HepG2 (cell line): ENCODE measurements at regions not wholly inside any gene's neighbourhood (a gene's known extent, or its start where the extent isn't known, plus 50 kb on each side); places are given as distances from the start of the nearest gene placed in this dataset.

ENCODE experiments used
- ATAC-seq: fragments of 200-7000 bp; cut with Tn5 transposase; 3 replicates; pipeline ENCODE4 v1.9.1; 2020; ENCODE audit warnings: mild to moderate bottlenecking, moderate library complexity
- BruUV-seq: library from RNA; stranded (reverse); fragments of 400-500 nt; replicated peaks from 2 replicates; lab custom pipeline; 2021; lab: Mats Ljungman, UMichigan
- CTCF ChIA-PET: fragments of 300-600 bp; formaldehyde crosslinking; extraction: SDS; loops from one replicate; lab custom pipeline; 2021; ENCODE audit warnings: low total read pairs, inconsistent platforms, low intra/inter-chr PET ratio; lab: Yijun Ruan, JAX
- POLR2A ChIA-PET: fragments of 350-600 bp; sonication (Branson Sonifier 250); formaldehyde crosslinking; loops from one replicate; lab custom pipeline; 2020; ENCODE audit warnings: antibody characterized with exemption, inconsistent platforms; lab: Yijun Ruan, JAX
- DNase-seq: peaks from one replicate; pipeline ENCODE4 v3.0.0-alpha.2; 2015; ENCODE audit warnings: low spot score
- FAIRE-seq: peaks from 3 replicates; lab custom pipeline; 2011; peaks lifted over from hg19 to GRCh38; lab: Jason Lieb, UNC
- H2AFZ ChIP-seq: one replicate; pipeline ENCODE4 v1.6.1; 2011; ENCODE audit warnings: low read length, inconsistent platforms
- H3K27ac ChIP-seq: fragments of 300-600 bp; 3 replicates; pipeline ENCODE4 v1.8.0; 2011; ENCODE audit warnings: mixed run types, mild to moderate bottlenecking, mixed read lengths, low read length, inconsistent platforms; ENCODE audit not compliant: insufficient read depth; ENCODE audit errors: extremely low read length
- H3K27me3 ChIP-seq, 2 experiments: fragments of 200-600 bp in 1 of 2; 2 replicates in 1 of 2; 3 replicates in 1 of 2; pipeline versions ENCODE4 v1.6.0 to v1.8.0; 2011; ENCODE audit warnings: low read length in 2 of 2, mild to moderate bottlenecking in 2 of 2, moderate library complexity in 2 of 2, inconsistent platforms in 1 of 2; ENCODE audit not compliant: insufficient read depth in 2 of 2, control insufficient read depth in 1 of 2
- H3K36me3 ChIP-seq, 2 experiments: fragments of 200-600 bp in 1 of 2; replicated peaks in 1 of 2; 2 replicates in 1 of 2; 3 replicates in 1 of 2; pipeline versions ENCODE4 v1.5.1 to v1.8.0; 2011; ENCODE audit warnings: low read length in 2 of 2, inconsistent platforms in 1 of 2; ENCODE audit not compliant: insufficient read depth in 2 of 2, control insufficient read depth in 1 of 2
- H3K4me1 ChIP-seq: 2 replicates; pipeline ENCODE4 v1.5.1; 2012; ENCODE audit warnings: low read length, inconsistent platforms; ENCODE audit not compliant: insufficient read depth
- H3K4me2 ChIP-seq: 2 replicates; pipeline ENCODE4 v1.6.0; 2011; ENCODE audit warnings: low read depth, low read length, inconsistent platforms
- H3K4me3 ChIP-seq, 3 experiments: fragments of 200-600 bp in 1 of 3; sonication (generic), shearing (Covaris generic) in 1 of 3; replicated peaks in 1 of 3; 2 replicates each; pipeline ENCODE4 v1.5.1; 2011 to 2016; ENCODE audit warnings: low read length in 3 of 3, inconsistent platforms in 2 of 3, low read depth in 2 of 3, mild to moderate bottlenecking in 2 of 3, control low read depth in 1 of 3, mixed read lengths in 1 of 3; ENCODE audit not compliant: insufficient read depth in 1 of 3
- H3K79me2 ChIP-seq: one replicate; pipeline ENCODE4 v1.6.1; 2011; ENCODE audit warnings: low read length, inconsistent platforms; ENCODE audit not compliant: insufficient read depth
- H3K9ac ChIP-seq: 2 replicates; pipeline ENCODE4 v1.6.0; 2011; ENCODE audit warnings: mild to moderate bottlenecking, low read depth, low read length, inconsistent platforms; ENCODE audit not compliant: insufficient read depth
- H3K9me3 ChIP-seq: 2 replicates; pipeline ENCODE4 v1.5.1; 2012; ENCODE audit warnings: mild to moderate bottlenecking, low read length
- H4K20me1 ChIP-seq: 2 replicates; pipeline ENCODE4 v1.6.0; 2011; ENCODE audit warnings: inconsistent platforms, mild to moderate bottlenecking, low read length, moderate library complexity; ENCODE audit not compliant: insufficient read depth
- ATF7-NPFF ChIP-seq: sonication (generic); formaldehyde crosslinking; IDR thresholded peaks from 2 replicates; pipeline ENCODE4 v1.8.1; 2023; ENCODE audit warnings: mild to moderate bottlenecking, low read depth, missing genetic modification reagents, moderate library complexity
- MZF1 ChIP-seq: sonication (generic); formaldehyde crosslinking; IDR thresholded peaks from 2 replicates; pipeline ENCODE4 v1.8.1; 2023; ENCODE audit warnings: mild to moderate bottlenecking, missing genetic modification reagents, borderline replicate concordance
- PHB2 ChIP-seq: fragments of 450-650 bp; IDR thresholded peaks from 2 replicates; pipeline ENCODE4 v1.6.1; 2018; ENCODE audit not compliant: partially characterized antibody
- POGZ ChIP-seq: sonication (generic); formaldehyde crosslinking; IDR thresholded peaks from 2 replicates; pipeline ENCODE4 v1.4.0; 2020; ENCODE audit warnings: mild to moderate bottlenecking, missing genetic modification reagents
- RCOR2 ChIP-seq: IDR thresholded peaks from 2 replicates; pipeline ENCODE4 v1.6.1; 2016; ENCODE audit warnings: missing biosample characterization, missing genetic modification reagents
- REXO4 ChIP-seq: sonication (generic); formaldehyde crosslinking; IDR thresholded peaks from 2 replicates; pipeline ENCODE4 v1.8.0; 2022; ENCODE audit warnings: missing genetic modification reagents, mild to moderate bottlenecking, borderline replicate concordance
- SIN3A ChIP-seq: IDR thresholded peaks from 2 replicates; pipeline ENCODE4 v1.6.1; 2011; ENCODE audit warnings: low read depth, mild to moderate bottlenecking, control low read depth, low read length, borderline replicate concordance
- ZMAT3 ChIP-seq: sonication (generic); formaldehyde crosslinking; conservative IDR thresholded peaks from 2 replicates; pipeline ENCODE4 v1.7.0; 2021; ENCODE audit warnings: missing genetic modification reagents
- ZNF83 ChIP-seq: sonication (generic); formaldehyde crosslinking; IDR thresholded peaks from 2 replicates; pipeline ENCODE4 v1.4.0; 2020; ENCODE audit warnings: missing genetic modification reagents, mild to moderate bottlenecking, borderline replicate concordance
- WGBS: methylation state at CpG from one replicate; pipeline ENCODE4 v1.1.6; 2017; ENCODE audit warnings: low lambda C conversion rate; 5-methylcytosine and 5-hydroxymethylcytosine counted together
- in situ Hi-C: cut with HindIII; loops from 2 replicates; pipeline ENCODE4 v1.10.0; 2017; ENCODE audit warnings: low pct_unique_long_range_greater_than_20kb; ENCODE audit not compliant: extremely low pct_ligation_motif_present
- intact Hi-C: fragments of 100-400 bp; cut with micrococcal nuclease; formaldehyde crosslinking; loops from one replicate; pipeline ENCODE4 v1.10.0; 2022; ENCODE audit not compliant: unreplicated experiment
- TF ChIP-seq, protein P1 (sequence below): sonication (generic); formaldehyde crosslinking; IDR thresholded peaks from 2 replicates; pipeline ENCODE4 v1.5.0; 2020; ENCODE audit warnings: missing genetic modification reagents
- TF ChIP-seq, protein P2 (sequence below): sonication (generic); formaldehyde crosslinking; IDR thresholded peaks from 2 replicates; pipeline ENCODE4 v1.5.0; 2020; ENCODE audit warnings: missing genetic modification reagents
- TF ChIP-seq, protein P3 (sequence below): sonication (generic); formaldehyde crosslinking; conservative IDR thresholded peaks from 2 replicates; pipeline ENCODE4 v1.4.0; 2020; ENCODE audit warnings: missing genetic modification reagents
- TF ChIP-seq, protein P4 (sequence below): sonication (generic); formaldehyde crosslinking; IDR thresholded peaks from 2 replicates; pipeline ENCODE4 v1.8.1; 2023; ENCODE audit warnings: mild to moderate bottlenecking, missing genetic modification reagents
- TF ChIP-seq, protein P5 (sequence below), 2 experiments: sonication (generic) in 1 of 2; formaldehyde crosslinking in 1 of 2; IDR thresholded peaks; 2 replicates each; pipeline versions ENCODE4 v1.4.0 to v1.6.1; 2018 to 2020; ENCODE audit warnings: missing genetic modification reagents in 2 of 2, borderline replicate concordance in 1 of 2, low read depth in 1 of 2, mild to moderate bottlenecking in 1 of 2, missing biosample characterization in 1 of 2

DNA sequence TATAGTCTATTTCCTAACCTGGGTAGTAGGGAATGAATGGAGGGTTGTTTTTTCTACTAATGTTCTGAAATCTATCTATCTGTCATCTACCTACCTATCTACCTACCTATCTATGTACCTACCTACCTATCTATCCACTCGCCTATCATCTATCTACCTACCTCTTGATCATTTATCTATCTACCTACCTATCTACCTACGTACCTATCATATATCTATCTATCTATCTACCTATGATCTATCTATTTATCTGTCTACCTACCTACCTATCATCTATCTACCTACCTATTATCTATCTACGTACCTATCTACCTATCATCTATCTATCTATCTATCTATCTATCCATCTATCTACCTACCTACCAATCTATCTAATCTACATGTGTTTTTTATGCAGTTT, 62.5 kb upstream of the PHACTR1 start (continued):
- TF ChIP-seq ATF7-NPFF = no peak
- TF ChIP-seq RCOR2 = no peak
- TF ChIP-seq REXO4 (CRISPR knock-in tag) = no peak
- no peak for TF ChIP-seq SIN3A

DNA sequence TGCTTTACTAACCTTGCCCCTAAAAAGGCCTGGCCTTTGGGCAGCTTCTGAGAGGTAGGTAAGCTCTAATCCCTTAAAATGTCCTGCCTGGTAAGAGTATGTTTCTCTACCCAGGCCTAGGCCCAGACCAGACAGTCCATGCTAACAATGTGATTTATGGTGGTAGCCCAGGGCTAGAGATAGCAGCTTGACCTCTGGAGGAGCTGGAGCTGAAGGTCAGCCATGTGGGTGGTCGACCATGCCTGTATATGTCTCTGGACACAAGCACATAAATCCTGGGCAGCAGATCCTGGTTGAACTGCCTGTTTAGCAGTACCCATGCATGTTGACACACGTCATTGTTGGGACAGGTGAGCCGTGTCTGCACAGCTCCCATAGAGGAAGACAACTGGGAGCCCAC, 62.1 kb upstream of the PHACTR1 start:
- WGBS = 0% methylated on average over 3 of the region's 3 CpGs
- ChIA-PET POLR2A (no interaction called here), CTCF (no interaction called here)
- Histone ChIP-seq H3K4me1 (no peaks in the 10 kb centered on the region), H2AFZ (no peak overlapping the region), H3K27me3 (no peaks in the 10 kb centered on the region; a peak in 1 of 5 replicates), H3K79me2 (no peaks in the 10 kb centered on the region), H4K20me1 (no peaks in the 10 kb centered on the region), H3K27ac (no peak overlapping the region), H3K9ac (no peak overlapping the region), H3K4me2 (no peak overlapping the region), H3K9me3 (no peaks in the 10 kb centered on the region), H3K4me3 (no peak overlapping the region), H3K36me3 (no peaks in the 10 kb centered on the region)
- ATAC-seq = no peak
- DNase-seq = no peak
- in situ Hi-C loops (no loop called here), intact Hi-C loops (no loop called here)
- FAIRE-seq = no peak
- TF ChIP-seq, protein P1, sequence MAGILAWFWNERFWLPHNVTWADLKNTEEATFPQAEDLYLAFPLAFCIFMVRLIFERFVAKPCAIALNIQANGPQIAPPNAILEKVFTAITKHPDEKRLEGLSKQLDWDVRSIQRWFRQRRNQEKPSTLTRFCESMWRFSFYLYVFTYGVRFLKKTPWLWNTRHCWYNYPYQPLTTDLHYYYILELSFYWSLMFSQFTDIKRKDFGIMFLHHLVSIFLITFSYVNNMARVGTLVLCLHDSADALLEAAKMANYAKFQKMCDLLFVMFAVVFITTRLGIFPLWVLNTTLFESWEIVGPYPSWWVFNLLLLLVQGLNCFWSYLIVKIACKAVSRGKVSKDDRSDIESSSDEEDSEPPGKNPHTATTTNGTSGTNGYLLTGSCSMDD (CRISPR knock-in tag) = no peak
- TF ChIP-seq, protein P2, sequence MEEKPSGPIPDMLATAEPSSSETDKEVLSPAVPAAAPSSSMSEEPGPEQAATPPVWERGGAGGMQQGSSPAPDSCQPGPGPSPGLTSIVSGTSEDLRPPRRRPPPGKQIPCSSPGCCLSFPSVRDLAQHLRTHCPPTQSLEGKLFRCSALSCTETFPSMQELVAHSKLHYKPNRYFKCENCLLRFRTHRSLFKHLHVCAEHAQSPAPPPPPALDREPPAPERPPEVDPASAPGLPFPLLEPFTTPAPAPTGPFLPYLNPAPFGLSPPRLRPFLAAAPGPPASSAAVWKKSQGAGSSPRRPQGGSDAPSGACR (CRISPR knock-in tag) = no peak
- no peak for TF ChIP-seq POGZ (CRISPR knock-in tag)
- TF ChIP-seq ZMAT3 (CRISPR knock-in tag) = no peak
- TF ChIP-seq ZNF83 (CRISPR knock-in tag) = no peak
- no peak for TF ChIP-seq PHB2
- TF ChIP-seq, protein P3, sequence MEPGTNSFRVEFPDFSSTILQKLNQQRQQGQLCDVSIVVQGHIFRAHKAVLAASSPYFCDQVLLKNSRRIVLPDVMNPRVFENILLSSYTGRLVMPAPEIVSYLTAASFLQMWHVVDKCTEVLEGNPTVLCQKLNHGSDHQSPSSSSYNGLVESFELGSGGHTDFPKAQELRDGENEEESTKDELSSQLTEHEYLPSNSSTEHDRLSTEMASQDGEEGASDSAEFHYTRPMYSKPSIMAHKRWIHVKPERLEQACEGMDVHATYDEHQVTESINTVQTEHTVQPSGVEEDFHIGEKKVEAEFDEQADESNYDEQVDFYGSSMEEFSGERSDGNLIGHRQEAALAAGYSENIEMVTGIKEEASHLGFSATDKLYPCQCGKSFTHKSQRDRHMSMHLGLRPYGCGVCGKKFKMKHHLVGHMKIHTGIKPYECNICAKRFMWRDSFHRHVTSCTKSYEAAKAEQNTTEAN (CRISPR knock-in tag) = no peak
- TF ChIP-seq, protein P4, sequence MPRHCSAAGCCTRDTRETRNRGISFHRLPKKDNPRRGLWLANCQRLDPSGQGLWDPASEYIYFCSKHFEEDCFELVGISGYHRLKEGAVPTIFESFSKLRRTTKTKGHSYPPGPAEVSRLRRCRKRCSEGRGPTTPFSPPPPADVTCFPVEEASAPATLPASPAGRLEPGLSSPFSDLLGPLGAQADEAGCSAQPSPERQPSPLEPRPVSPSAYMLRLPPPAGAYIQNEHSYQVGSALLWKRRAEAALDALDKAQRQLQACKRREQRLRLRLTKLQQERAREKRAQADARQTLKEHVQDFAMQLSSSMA (CRISPR knock-in tag) = no peak
- TF ChIP-seq, protein P5, sequence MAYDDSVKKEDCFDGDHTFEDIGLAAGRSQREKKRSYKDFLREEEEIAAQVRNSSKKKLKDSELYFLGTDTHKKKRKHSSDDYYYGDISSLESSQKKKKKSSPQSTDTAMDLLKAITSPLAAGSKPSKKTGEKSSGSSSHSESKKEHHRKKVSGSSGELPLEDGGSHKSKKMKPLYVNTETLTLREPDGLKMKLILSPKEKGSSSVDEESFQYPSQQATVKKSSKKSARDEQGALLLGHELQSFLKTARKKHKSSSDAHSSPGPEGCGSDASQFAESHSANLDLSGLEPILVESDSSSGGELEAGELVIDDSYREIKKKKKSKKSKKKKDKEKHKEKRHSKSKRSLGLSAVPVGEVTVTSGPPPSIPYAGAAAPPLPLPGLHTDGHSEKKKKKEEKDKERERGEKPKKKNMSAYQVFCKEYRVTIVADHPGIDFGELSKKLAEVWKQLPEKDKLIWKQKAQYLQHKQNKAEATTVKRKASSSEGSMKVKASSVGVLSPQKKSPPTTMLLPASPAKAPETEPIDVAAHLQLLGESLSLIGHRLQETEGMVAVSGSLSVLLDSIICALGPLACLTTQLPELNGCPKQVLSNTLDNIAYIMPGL (CRISPR knock-in tag; IDR thresholded peaks at IDR 0.05; ENCODE audit: borderline replicate concordance in 1 of 2, low read depth in 1 of 2) = no peak
- no peak for TF ChIP-seq MZF1 (CRISPR knock-in tag)
- no TSS peak for BruUV-seq
